WI38 (cell line): ENCODE measurements at regions not wholly inside any gene's neighbourhood (a gene's known extent, or its start where the extent isn't known, plus 50 kb on each side); places are given as distances from the start of the nearest gene placed in this dataset.
"Not testable (repeated sequence)": the region's sequence is repeated elsewhere in the genome, so short reads cannot be mapped to it uniquely, and the experiment has no call there.

Experiments
- H3K4me3 ChIP-seq: 2 replicates; pipeline ENCODE4 v1.5.1; 2011; ENCODE audit warnings: low read depth, mild to moderate bottlenecking, control low read depth, low read length
- TF ChIP-seq, protein P1 (sequence below): IDR thresholded peaks from 2 replicates; pipeline ENCODE4 v1.5.1; 2012; ENCODE audit warnings: low read depth, mild to moderate bottlenecking, control low read depth, low read length

DNA sequence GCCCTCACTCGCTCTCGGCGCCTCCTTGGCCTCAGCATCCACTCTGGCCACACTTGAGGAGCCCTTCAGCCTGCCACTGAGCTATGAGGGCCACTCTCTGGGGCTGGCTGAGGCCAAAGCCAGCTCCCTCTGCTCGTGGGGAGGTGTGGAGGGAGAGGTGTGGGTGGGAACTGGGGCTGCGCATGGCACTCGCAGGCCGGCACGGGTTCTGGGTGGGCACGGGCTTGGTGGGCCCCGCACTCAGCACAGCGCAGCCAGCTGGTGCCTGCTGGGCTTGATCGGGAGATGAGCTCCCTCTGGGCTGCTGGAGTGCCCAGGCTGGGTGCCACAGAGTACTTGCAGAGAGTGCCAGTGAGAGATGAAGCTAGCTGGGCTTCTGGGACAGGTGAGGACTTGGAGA lies 875.5 kb downstream of the XPNPEP1 start:
- TF ChIP-seq, protein P1, sequence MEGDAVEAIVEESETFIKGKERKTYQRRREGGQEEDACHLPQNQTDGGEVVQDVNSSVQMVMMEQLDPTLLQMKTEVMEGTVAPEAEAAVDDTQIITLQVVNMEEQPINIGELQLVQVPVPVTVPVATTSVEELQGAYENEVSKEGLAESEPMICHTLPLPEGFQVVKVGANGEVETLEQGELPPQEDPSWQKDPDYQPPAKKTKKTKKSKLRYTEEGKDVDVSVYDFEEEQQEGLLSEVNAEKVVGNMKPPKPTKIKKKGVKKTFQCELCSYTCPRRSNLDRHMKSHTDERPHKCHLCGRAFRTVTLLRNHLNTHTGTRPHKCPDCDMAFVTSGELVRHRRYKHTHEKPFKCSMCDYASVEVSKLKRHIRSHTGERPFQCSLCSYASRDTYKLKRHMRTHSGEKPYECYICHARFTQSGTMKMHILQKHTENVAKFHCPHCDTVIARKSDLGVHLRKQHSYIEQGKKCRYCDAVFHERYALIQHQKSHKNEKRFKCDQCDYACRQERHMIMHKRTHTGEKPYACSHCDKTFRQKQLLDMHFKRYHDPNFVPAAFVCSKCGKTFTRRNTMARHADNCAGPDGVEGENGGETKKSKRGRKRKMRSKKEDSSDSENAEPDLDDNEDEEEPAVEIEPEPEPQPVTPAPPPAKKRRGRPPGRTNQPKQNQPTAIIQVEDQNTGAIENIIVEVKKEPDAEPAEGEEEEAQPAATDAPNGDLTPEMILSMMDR = no peak
- no peak overlapping the region for H3K4me3 ChIP-seq

DNA sequence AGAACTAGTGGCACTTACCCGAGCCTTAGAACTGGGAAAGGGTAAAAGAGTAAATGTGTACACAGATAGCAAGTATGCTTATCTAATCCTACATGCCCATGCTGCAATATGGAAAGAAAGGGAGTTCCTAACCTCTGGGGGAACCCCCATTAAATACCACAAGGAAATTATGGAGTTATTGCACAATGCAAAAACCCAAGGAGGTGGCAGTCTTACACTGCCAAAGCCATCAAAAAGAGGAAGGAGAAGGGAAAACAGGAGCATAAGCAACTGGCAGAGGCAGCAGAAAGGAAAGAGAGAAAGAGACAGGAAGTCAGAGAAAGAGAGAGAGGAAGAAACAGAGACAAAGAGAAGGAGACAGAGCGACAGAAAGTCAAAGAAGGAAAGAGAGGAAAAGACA lies 876.9 kb downstream of the XPNPEP1 start:
- not testable (repeated sequence) for H3K4me3 ChIP-seq

DNA sequence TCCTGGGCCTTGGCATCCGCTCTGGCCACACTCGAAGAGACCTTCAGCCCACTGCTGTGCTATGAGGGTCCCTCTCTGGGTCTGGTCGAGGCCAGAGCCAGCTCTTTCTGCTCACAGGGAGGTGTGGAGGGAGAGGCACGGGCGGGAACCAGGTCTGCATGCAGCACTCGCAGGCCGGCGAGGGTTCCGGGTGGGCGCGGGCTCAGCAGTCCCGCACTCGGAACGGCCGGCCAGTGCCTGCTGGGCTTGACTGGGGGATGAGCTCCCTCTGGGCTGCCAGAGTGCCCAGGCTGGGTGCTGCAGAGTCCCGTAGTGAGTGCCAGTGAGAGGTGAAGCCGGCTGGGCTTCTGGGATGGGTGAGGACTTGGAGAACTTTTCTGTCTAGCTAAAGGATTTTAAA lies 882.7 kb downstream of the XPNPEP1 start:
- TF ChIP-seq, protein P1 = no peak
- no peak overlapping the region for H3K4me3 ChIP-seq

DNA sequence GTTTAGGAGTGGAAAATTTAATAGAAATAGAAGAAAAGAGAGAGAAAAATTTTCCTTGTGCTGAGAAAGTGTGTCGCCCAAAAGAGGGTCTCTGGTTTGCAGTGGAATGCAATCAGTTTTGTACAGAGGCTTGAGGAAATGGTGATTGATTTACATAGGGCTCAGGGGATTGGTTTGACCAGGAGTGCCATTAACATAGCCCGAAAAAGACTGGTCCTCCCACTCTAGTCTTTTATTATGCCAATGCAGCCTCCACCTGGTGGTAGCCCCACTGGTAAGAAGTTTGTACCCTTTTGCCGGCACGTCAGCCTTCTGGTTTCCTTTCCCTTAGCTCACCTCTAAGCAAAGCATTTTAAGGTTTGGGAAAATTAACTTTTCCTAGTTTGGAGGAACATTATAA lies 885.3 kb downstream of the XPNPEP1 start:
- TF ChIP-seq, protein P1 = no peak

DNA sequence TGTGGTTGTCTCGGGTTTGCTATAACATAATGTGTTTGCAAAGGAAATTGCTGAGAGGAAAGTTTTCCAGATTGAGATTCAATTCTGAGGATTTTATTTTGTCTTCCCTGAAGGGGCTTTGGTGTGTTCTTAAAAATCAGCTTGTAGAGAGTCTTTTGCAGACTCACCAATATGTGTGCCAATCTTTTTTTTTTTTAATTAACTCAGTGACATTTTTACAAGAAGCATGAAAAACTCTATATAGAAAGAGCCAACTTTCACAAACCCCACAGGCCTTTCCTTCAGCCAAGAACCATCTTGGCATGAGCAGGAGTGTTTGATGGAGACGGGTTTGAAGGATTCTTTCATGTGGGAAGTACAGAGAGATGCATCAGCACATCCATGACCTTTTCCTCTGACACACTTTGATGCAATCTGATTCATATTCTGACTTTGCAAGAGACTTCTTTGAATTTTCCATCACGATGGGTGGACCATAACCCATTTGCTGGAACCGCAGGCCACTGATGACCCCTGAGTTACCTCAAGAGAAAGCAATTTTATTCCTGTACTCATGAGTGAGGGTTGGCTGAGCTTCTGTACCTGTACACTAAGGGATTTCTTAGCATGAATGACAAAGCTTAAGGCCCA lies 892.6 kb downstream of the XPNPEP1 start:
- TF ChIP-seq, protein P1 = no peak
- H3K4me3 ChIP-seq = no peak overlapping the region

More for the DNA sequence above, 885.3 kb downstream of the XPNPEP1 start:
- H3K4me3 ChIP-seq = no peak overlapping the region

DNA sequence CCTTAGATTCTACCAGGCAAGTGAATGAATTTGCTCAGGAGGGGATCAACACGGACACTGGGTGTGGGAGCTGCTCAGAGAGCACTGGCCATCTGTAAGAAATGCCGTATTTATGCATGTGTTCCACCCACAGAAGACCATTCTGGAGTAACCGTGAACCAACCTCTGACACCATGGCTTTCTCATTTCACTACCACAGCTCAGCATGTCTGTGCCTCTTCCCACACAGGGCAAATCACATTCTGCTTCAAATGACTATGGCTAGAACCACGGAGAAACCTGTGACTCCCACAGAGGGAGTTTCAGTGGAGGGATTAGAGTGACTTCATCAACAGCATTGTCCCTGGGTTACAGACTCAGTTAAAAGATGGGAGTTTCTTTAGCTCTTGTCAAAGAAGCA lies 893.4 kb downstream of the XPNPEP1 start:
- TF ChIP-seq, protein P1 = no peak
- H3K4me3 ChIP-seq = no peak overlapping the region

DNA sequence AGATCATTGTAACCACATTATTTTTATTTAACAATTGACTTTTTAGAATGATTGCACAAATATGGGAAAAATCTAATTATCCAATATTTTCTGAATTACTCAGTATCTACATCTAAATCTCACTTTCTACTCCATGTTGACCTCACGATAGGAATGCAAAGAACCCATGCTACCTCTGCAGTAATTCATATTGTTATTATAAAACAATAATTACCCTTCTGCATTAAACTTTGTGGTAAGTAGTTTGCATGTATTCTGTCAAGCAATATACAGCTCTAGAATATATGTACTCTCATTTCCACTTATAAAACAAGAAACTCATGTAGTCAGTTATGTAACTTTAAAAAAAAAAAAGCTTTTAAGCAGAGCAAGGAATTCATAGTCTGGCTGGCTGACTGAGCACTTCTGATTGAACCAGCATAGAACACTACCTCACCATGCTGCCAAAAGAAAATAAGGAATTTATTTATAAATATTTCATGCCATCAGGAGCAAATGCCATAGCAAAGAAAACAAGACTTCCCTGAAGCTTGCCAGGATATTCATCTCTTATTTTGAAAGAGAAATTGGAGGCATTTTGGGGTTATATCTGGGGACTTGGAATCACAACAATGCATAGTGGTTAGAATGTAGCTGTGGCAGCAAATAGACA lies 895.7 kb downstream of the XPNPEP1 start:
- TF ChIP-seq, protein P1 = no peak
- no peak overlapping the region for H3K4me3 ChIP-seq
